ENCODE measurements at regions not wholly inside any gene's neighbourhood (a gene's known extent, or its start where the extent isn't known, plus 50 kb on each side); places are given as distances from the start of the nearest gene placed in this dataset.

DNA sequence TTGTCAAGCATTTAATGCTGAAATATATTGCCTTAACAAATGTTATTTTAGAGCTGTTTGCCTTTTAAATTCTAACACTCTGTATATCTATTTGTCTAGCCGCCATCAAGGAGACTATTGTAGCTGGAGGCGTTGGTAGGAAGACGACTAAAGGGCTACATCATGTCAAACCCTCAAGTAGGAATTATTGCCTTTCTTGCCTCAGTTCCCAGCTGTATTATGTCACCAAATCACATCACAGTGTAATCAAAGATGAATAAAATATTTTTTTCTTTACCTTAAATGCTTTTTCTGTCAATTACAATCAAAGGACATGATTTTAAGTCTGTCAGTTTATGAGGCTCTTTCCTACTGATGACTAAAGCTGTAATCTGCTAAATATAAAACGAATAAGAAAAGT lies 233.1 kb downstream of the ZIC4 start:
- ChIA-PET CTCF (no interaction called here), POLR2A (ENCODE audit: unreplicated experiment) (no interaction called here)
- Histone ChIP-seq H3K23ac (ENCODE audit: low read depth, low read length) (no peak overlapping the region), H3K56ac (ENCODE audit: extremely low read depth, insufficient read depth, low read length) (no peak overlapping the region), H3K27ac (ENCODE audit: insufficient read depth, low read length) (no peak overlapping the region), H4K5ac (ENCODE audit: low read depth, low read length) (no peak overlapping the region), H2BK5ac (ENCODE audit: low read depth, low read length, poor library complexity, severe bottlenecking) (no peak overlapping the region), H3K9me3 (ENCODE audit: control insufficient read depth, insufficient read depth, low read length) (no peaks in the 10 kb centered on the region), H3K4me3 (ENCODE audit: insufficient read depth, low read depth, low read length) (no peak overlapping the region), H2AK5ac (ENCODE audit: low read depth, low read length) (no peak overlapping the region), H3K14ac (replicated peaks; ENCODE audit: low read depth, low read length) (no peak overlapping the region), H3K4me2 (ENCODE audit: low read depth, low read length) (no peak overlapping the region), H2BK20ac (ENCODE audit: low read depth, low read length) (no peak overlapping the region), H2AFZ (replicated peaks; ENCODE audit: low read length, poor library complexity) (no peak overlapping the region), H3K4ac (ENCODE audit: low read depth, low read length) (no peak overlapping the region), H3K4me1 (ENCODE audit: control insufficient read depth, insufficient read depth, low read length) (no peaks in the 10 kb centered on the region), H3K27me3 (ENCODE audit: control insufficient read depth, insufficient read depth, low read length) (no peaks in the 10 kb centered on the region), H4K8ac (ENCODE audit: low read depth in 2 of 2, low read length in 2 of 2) (no peak overlapping the region), H3K79me1 (ENCODE audit: low read depth in 1 of 2, low read length in 2 of 2) (no peaks in the 10 kb centered on the region), H3K9ac (ENCODE audit: low read depth, low read length) (no peak overlapping the region), H3K18ac (ENCODE audit: low read depth, low read length) (no peak overlapping the region), H4K20me1 (ENCODE audit: insufficient read depth, low read length) (no peaks in the 10 kb centered on the region), H2BK15ac (ENCODE audit: low read depth, low read length) (no peak overlapping the region), H3K9me1 (ENCODE audit: insufficient read depth, low read length) (no peaks in the 10 kb centered on the region), H2BK120ac (ENCODE audit: low read depth, low read length) (no peak overlapping the region), H3K36me3 (ENCODE audit: control insufficient read depth, insufficient read depth, low read length) (no peaks in the 10 kb centered on the region), H2AK9ac (replicated peaks; ENCODE audit: low read depth, low read length, poor library complexity) (no peak overlapping the region), H4K91ac (ENCODE audit: insufficient read depth, low read depth, low read length) (no peak overlapping the region)
- no peak for DNase-seq
- TF ChIP-seq RCOR1 (IDR thresholded peaks at IDR 0.05; ENCODE audit: insufficient replicate concordance, low read length): no peak
- no peak for TF ChIP-seq POLR2A (IDR thresholded peaks at IDR 0.05; ENCODE audit: low read depth, low read length)
- TF ChIP-seq, protein P1, sequence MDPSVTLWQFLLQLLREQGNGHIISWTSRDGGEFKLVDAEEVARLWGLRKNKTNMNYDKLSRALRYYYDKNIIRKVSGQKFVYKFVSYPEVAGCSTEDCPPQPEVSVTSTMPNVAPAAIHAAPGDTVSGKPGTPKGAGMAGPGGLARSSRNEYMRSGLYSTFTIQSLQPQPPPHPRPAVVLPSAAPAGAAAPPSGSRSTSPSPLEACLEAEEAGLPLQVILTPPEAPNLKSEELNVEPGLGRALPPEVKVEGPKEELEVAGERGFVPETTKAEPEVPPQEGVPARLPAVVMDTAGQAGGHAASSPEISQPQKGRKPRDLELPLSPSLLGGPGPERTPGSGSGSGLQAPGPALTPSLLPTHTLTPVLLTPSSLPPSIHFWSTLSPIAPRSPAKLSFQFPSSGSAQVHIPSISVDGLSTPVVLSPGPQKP (IDR thresholded peaks at IDR 0.05; ENCODE audit: borderline replicate concordance, low read depth, low read length): no peak
- no peak for TF ChIP-seq CHD1 (IDR thresholded peaks at IDR 0.05; ENCODE audit: low read depth, low read length)
- TF ChIP-seq MXI1 (IDR thresholded peaks at IDR 0.05; ENCODE audit: borderline replicate concordance, low read depth, low read length): no peak
- TF ChIP-seq RAD21 (IDR thresholded peaks at IDR 0.05; ENCODE audit: low read length): no peak
- no peak for TF ChIP-seq NFE2L2 (IDR thresholded peaks at IDR 0.05; ENCODE audit: low read depth, low read length)
- TF ChIP-seq FOS (IDR thresholded peaks at IDR 0.05; ENCODE audit: low read depth, low read length): no peak
- TF ChIP-seq CEBPB (IDR thresholded peaks at IDR 0.05; ENCODE audit: low read depth, low read length): no peak
- TF ChIP-seq SMC3 (IDR thresholded peaks at IDR 0.05; ENCODE audit: low read depth, low read length): no peak
- TF ChIP-seq MAZ (IDR thresholded peaks at IDR 0.05; ENCODE audit: borderline replicate concordance, low read depth, low read length): no peak
- TF ChIP-seq BHLHE40 (IDR thresholded peaks at IDR 0.05; ENCODE audit: low read depth, low read length): no peak
- TF ChIP-seq RFX5 (IDR thresholded peaks at IDR 0.05; ENCODE audit: low read depth, low read length): no peak
- TF ChIP-seq, protein P2, sequence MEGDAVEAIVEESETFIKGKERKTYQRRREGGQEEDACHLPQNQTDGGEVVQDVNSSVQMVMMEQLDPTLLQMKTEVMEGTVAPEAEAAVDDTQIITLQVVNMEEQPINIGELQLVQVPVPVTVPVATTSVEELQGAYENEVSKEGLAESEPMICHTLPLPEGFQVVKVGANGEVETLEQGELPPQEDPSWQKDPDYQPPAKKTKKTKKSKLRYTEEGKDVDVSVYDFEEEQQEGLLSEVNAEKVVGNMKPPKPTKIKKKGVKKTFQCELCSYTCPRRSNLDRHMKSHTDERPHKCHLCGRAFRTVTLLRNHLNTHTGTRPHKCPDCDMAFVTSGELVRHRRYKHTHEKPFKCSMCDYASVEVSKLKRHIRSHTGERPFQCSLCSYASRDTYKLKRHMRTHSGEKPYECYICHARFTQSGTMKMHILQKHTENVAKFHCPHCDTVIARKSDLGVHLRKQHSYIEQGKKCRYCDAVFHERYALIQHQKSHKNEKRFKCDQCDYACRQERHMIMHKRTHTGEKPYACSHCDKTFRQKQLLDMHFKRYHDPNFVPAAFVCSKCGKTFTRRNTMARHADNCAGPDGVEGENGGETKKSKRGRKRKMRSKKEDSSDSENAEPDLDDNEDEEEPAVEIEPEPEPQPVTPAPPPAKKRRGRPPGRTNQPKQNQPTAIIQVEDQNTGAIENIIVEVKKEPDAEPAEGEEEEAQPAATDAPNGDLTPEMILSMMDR (conservative IDR thresholded peaks at IDR 0.05; ENCODE audit: low read depth, low read length): no peak
- no peak for TF ChIP-seq USF2 (IDR thresholded peaks at IDR 0.05; ENCODE audit: low read depth, low read length)
- TF ChIP-seq MAFK (IDR thresholded peaks at IDR 0.05; ENCODE audit: low read depth, low read length): no peak
- in situ Hi-C loops (cut with MboI; ENCODE audit: low sequenced_read_pairs) (no loop called here), dilution Hi-C loops (cut with HindIII; ENCODE audit: low sequenced_read_pairs, unreplicated experiment) (no loop called here), intact Hi-C loops (cut with micrococcal nuclease) (no loop called here)
- BruUV-seq (replicated peaks): no TSS peak
- no CpG with 5 or more reads among the region's 4 CpGs for WGBS, 2 experiments (ENCODE audit: extremely low coverage in 2 of 2, insufficient read length in 1 of 2)
- ATAC-seq (ENCODE audit: low read depth): no peak
